LNCaP clone FGC (cell line): ENCODE measurements at regions not wholly inside any gene's neighbourhood (a gene's known extent, or its start where the extent isn't known, plus 50 kb on each side); places are given as distances from the start of the nearest gene placed in this dataset.

ENCODE experiments used
- DNase-seq: peaks from one replicate; pipeline ENCODE4 v3.0.0-alpha.2; 2011; ENCODE audit warnings: low read depth
- H3K4me3 ChIP-seq: 2 replicates; pipeline ENCODE4 v1.5.1; 2011; ENCODE audit warnings: mild to moderate bottlenecking, low read depth, low read length, control low read depth
- CTCF ChIP-seq: IDR thresholded peaks from 2 replicates; pipeline ENCODE4 v1.5.1; 2012; ENCODE audit warnings: mild to moderate bottlenecking; ENCODE audit not compliant: control insufficient read depth, insufficient read depth; ENCODE audit errors: extremely low read depth

- TF ChIP-seq CTCF: no peak
- no peak for DNase-seq
Measured at GRCh38 chr10:128534686-128535085, 408.5 kb upstream of the MKI67 start.

GRCh38 chr10:128536259-128536658 is 410.0 kb upstream of the MKI67 start:
- DNase-seq: no peak
- H3K4me3 ChIP-seq: no peak overlapping the region
- no peak for TF ChIP-seq CTCF

More at GRCh38 chr10:128534686-128535085, 408.5 kb upstream of the MKI67 start:
- no peak overlapping the region for H3K4me3 ChIP-seq

GRCh38 chr10:128537834-128538330 is 411.7 kb upstream of the MKI67 start:
- DNase-seq: no peak
- H3K4me3 ChIP-seq: no peak overlapping the region
- TF ChIP-seq CTCF: no peak

- no peak overlapping the region for H3K4me3 ChIP-seq
- no peak for TF ChIP-seq CTCF
- no peak for DNase-seq
Measured at GRCh38 chr10:128538671-128539070, 412.4 kb upstream of the MKI67 start.

- no peak overlapping the region for H3K4me3 ChIP-seq
- no peak for DNase-seq
- no peak for TF ChIP-seq CTCF
Measured at GRCh38 chr10:128539510-128540127, 413.4 kb upstream of the MKI67 start.

- DNase-seq: no peak
- no peak overlapping the region for H3K4me3 ChIP-seq
- TF ChIP-seq CTCF: no peak
Measured at GRCh38 chr10:128540128-128540762, 414.0 kb upstream of the MKI67 start.
